Glomerular visceral epithelial cell (primary cell): ENCODE measurements at regions not wholly inside any gene's neighbourhood (a gene's known extent, or its start where the extent isn't known, plus 50 kb on each side); places are given as distances from the start of the nearest gene placed in this dataset.
A peak's percentile ranks its signal among the peaks of the same experiment; 100 is the strongest.

Experiments
- DNase-seq: peaks from one replicate; pipeline ENCODE4 v3.0.0-alpha.2; 2016; ENCODE audit errors: extremely low spot score

- DNase-seq: no peak
Measured at GRCh38 chr7:22676385-22676784, 50.6 kb upstream of the IL6 start.

- peak; percentile 46 for DNase-seq
Measured at GRCh38 chr7:22675917-22676343, 51.1 kb upstream of the IL6 start.

- DNase-seq: no peak
Measured at GRCh38 chr7:22675421-22675820, 51.6 kb upstream of the IL6 start.

GRCh38 chr7:22672846-22673680 lies 53.9 kb upstream of the IL6 start:
- no peak for DNase-seq

- DNase-seq: no peak
Measured at GRCh38 chr7:22671177-22671879, 55.7 kb upstream of the IL6 start.

- DNase-seq: no peak
Measured at GRCh38 chr7:22670422-22670815, 56.6 kb upstream of the IL6 start.

- no peak for DNase-seq
Measured at GRCh38 chr7:22669692-22670421, 57.1 kb upstream of the IL6 start.

- no peak for DNase-seq
Measured at GRCh38 chr7:22668971-22669401, 58.0 kb upstream of the IL6 start.

GRCh38 chr7:22667562-22668239 lies 59.3 kb upstream of the IL6 start:
- DNase-seq: peak; percentile 45

- no peak for DNase-seq
Measured at GRCh38 chr7:22667187-22667561, 59.8 kb upstream of the IL6 start.

- DNase-seq: peak; percentile 70
Measured at GRCh38 chr7:22666732-22667131, 60.3 kb upstream of the IL6 start.

- peak; percentile 23 for DNase-seq
Measured at GRCh38 chr7:22665923-22666322, 61.1 kb upstream of the IL6 start.

GRCh38 chr7:22664988-22665798 lies 61.8 kb upstream of the IL6 start:
- no peak for DNase-seq

- DNase-seq: no peak
Measured at GRCh38 chr7:22663721-22664120, 63.3 kb upstream of the IL6 start.

- DNase-seq: no peak
Measured at GRCh38 chr7:22663357-22663718, 63.7 kb upstream of the IL6 start.

GRCh38 chr7:22662556-22663356 lies 64.2 kb upstream of the IL6 start:
- no peak for DNase-seq

GRCh38 chr7:22662036-22662435 lies 65.0 kb upstream of the IL6 start:
- peak; percentile 22 for DNase-seq

- no peak for DNase-seq
Measured at GRCh38 chr7:22660732-22661131, 66.3 kb upstream of the IL6 start.

- DNase-seq: no peak
Measured at GRCh38 chr7:22660293-22660692, 66.7 kb upstream of the IL6 start.

GRCh38 chr7:22659741-22660140 lies 67.3 kb upstream of the IL6 start:
- DNase-seq: no peak
